MCF 10A (cell line): ENCODE measurements at regions not wholly inside any gene's neighbourhood (a gene's known extent, or its start where the extent isn't known, plus 50 kb on each side); places are given as distances from the start of the nearest gene placed in this dataset.

Experiments used
- BruUV-seq: library from RNA; stranded (reverse); fragments of 400-500 nt; replicated peaks from 2 replicates; lab custom pipeline; 2021; lab: Mats Ljungman, UMichigan
- CTCF ChIA-PET: fragments of 300-600 bp; sonication (Branson Sonifier 250); formaldehyde crosslinking; extraction: SDS; loops from one replicate; lab custom pipeline; 2021; ENCODE audit warnings: antibody characterized with exemption, inconsistent platforms; lab: Yijun Ruan, JAX
- POLR2A ChIA-PET: fragments of 300-600, 350-650 bp; sonication (Branson Sonifier 250); formaldehyde crosslinking; extraction: SDS; loops from one replicate; lab custom pipeline; 2020; ENCODE audit warnings: antibody characterized with exemption, inconsistent platforms; lab: Yijun Ruan, JAX
- DNase-seq: peaks from one replicate; pipeline ENCODE4 v3.0.0-alpha.2; 2018; ENCODE audit not compliant: unreplicated experiment
- H3K27ac Mint-ChIP-seq: one replicate; pipeline ENCODE4 v1.8.0; 2022; ENCODE audit warnings: mild to moderate bottlenecking, low read depth, mixed read lengths; ENCODE audit not compliant: unreplicated experiment
- H3K27me3 Mint-ChIP-seq: one replicate; pipeline ENCODE4 v1.8.0; 2022; ENCODE audit warnings: mixed read lengths; ENCODE audit not compliant: insufficient read depth, unreplicated experiment
- H3K36me3 Mint-ChIP-seq: one replicate; pipeline ENCODE4 v1.8.0; 2022; ENCODE audit warnings: mild to moderate bottlenecking, moderate library complexity, mixed read lengths; ENCODE audit not compliant: insufficient read depth, unreplicated experiment
- H3K4me1 Mint-ChIP-seq: one replicate; pipeline ENCODE4 v1.8.0; 2022; ENCODE audit warnings: mixed read lengths; ENCODE audit not compliant: insufficient read depth, unreplicated experiment
- H3K4me3 Mint-ChIP-seq: one replicate; pipeline ENCODE4 v1.8.0; 2022; ENCODE audit warnings: mild to moderate bottlenecking, moderate library complexity, mixed read lengths; ENCODE audit not compliant: unreplicated experiment
- H3K9me3 Mint-ChIP-seq: one replicate; pipeline ENCODE4 v1.8.0; 2022; ENCODE audit warnings: mixed read lengths; ENCODE audit not compliant: unreplicated experiment
- CTCF ChIP-seq: fragments of 200-600 bp; IDR thresholded peaks from one replicate; pipeline ENCODE4 v1.8.0; 2022; ENCODE audit warnings: antibody characterized with exemption, mild to moderate bottlenecking; ENCODE audit not compliant: unreplicated experiment
- intact Hi-C: fragments of 100-400 bp; cut with micrococcal nuclease; formaldehyde crosslinking; loops from 2 replicates; pipeline ENCODE4 v1.14.1; 2022

DNA sequence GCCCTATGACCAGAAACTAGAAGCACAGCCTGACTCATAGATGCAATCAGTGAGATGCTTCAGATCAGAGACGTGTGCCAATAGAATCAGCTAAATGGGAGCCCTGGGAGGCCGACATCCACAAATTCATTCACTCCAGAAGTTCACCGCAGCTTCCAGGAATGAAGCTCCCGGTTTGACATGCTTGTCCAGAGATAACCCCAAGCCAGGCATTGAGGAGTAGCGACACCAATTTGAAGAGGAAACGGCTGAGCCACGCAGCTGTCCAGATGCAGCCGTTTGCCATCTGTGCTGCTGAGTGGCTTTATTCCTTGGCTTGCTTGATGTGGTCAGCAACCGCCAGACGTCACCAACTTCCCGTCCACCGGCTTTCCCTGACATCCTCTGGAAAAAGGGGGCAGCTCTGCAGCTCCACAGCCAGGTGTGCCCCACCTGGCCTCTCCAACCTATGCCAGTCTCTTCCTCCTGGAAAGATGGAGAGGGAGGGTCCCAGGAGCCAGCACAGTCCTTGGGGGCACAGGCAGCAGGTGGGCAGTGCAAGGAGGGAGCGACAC is 123.9 kb upstream of the OPCML start:
- POLR2A ChIA-PET = interaction anchor here (1.2 kb wide), 1 partner anchor 41 kb away, joined by 6 read pairs; no protein-coding TSS in a partner anchor
- peaks cover 27% of the 10 kb centered on the region for H3K27me3 Mint-ChIP-seq

GRCh38 chr11:133654630-133655212 is 122.4 kb upstream of the OPCML start:
- no peak overlapping the region for H3K27ac Mint-ChIP-seq
- no peak overlapping the region for H3K4me3 Mint-ChIP-seq
- BruUV-seq = no TSS peak
- DNase-seq = no peak
- peaks cover 8% of the 10 kb centered on the region for H3K9me3 Mint-ChIP-seq
- POLR2A ChIA-PET = interaction anchor here (1.2 kb wide), 1 partner anchor 40 kb away, joined by 6 read pairs; no protein-coding TSS in a partner anchor
- CTCF ChIA-PET = no interaction called here
- no peaks in the 10 kb centered on the region for H3K4me1 Mint-ChIP-seq
- intact Hi-C loops = no loop called here
- no peak for TF ChIP-seq CTCF
- H3K36me3 Mint-ChIP-seq = no peaks in the 10 kb centered on the region
- H3K27me3 Mint-ChIP-seq = peaks cover 27% of the 10 kb centered on the region

More for the DNA sequence above, 123.9 kb upstream of the OPCML start:
- no peak for TF ChIP-seq CTCF
- no TSS peak for BruUV-seq
- CTCF ChIA-PET = no interaction called here
- Mint-ChIP-seq H3K4me3 (no peak overlapping the region), H3K4me1 (no peaks in the 10 kb centered on the region), H3K36me3 (no peaks in the 10 kb centered on the region), H3K9me3 (peaks cover 6% of the 10 kb centered on the region), H3K27ac (no peak overlapping the region)
- intact Hi-C loops = no loop called here
- DNase-seq = no peak

DNA sequence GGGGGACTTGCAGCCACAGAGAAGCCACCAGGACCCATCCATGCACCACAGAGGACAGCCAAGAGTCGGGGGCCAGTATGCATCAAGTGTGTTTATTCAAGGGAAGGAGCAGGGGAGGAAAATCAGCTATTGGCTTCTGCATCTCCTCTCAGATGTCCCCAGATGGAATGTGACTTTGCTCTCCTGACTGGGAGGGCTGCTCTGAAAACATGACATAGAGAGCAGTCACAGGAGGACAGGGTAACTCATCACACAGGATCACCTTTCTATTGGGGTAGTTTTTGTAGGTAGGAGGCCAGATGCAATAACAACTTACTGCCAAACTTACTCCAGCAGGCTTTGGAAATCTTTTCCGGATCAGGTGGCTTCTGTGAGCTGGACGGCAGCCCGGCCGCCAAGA is 121.0 kb upstream of the OPCML start:
- ChIA-PET CTCF (no interaction called here), POLR2A (no interaction called here)
- Mint-ChIP-seq H3K27me3 (peaks cover 27% of the 10 kb centered on the region), H3K9me3 (peaks cover 13% of the 10 kb centered on the region), H3K36me3 (no peaks in the 10 kb centered on the region), H3K4me1 (no peaks in the 10 kb centered on the region), H3K4me3 (no peak overlapping the region), H3K27ac (no peak overlapping the region)
- intact Hi-C loops = no loop called here
- DNase-seq = no peak
- no TSS peak for BruUV-seq
- no peak for TF ChIP-seq CTCF

- Mint-ChIP-seq H3K36me3 (no peaks in the 10 kb centered on the region), H3K27me3 (peaks cover 16% of the 10 kb centered on the region), H3K4me1 (no peaks in the 10 kb centered on the region), H3K9me3 (peaks cover 13% of the 10 kb centered on the region), H3K4me3 (no peak overlapping the region), H3K27ac (no peak overlapping the region)
- TF ChIP-seq CTCF = no peak
- no peak for DNase-seq
- intact Hi-C loops = no loop called here
- BruUV-seq = no TSS peak
- ChIA-PET POLR2A (interaction anchor here (0.7 kb wide), 1 partner anchor 1680 kb away, joined by 3 read pairs; no protein-coding TSS in a partner anchor), CTCF (no interaction called here)
These were observed 117.8 kb upstream of the OPCML start for GRCh38 chr11:133650082-133650481.
